HepG2 (cell line): ENCODE measurements at regions not wholly inside any gene's neighbourhood (a gene's known extent, or its start where the extent isn't known, plus 50 kb on each side); places are given as distances from the start of the nearest gene placed in this dataset.

Experiments
- ATAC-seq: fragments of 200-7000 bp; cut with Tn5 transposase; 3 replicates; pipeline ENCODE4 v1.9.1; 2020; ENCODE audit warnings: mild to moderate bottlenecking, moderate library complexity
- BruUV-seq: library from RNA; stranded (reverse); fragments of 400-500 nt; replicated peaks from 2 replicates; lab custom pipeline; 2021; lab: Mats Ljungman, UMichigan
- CTCF ChIA-PET: fragments of 300-600 bp; formaldehyde crosslinking; extraction: SDS; loops from one replicate; lab custom pipeline; 2021; ENCODE audit warnings: low total read pairs, inconsistent platforms, low intra/inter-chr PET ratio; lab: Yijun Ruan, JAX
- POLR2A ChIA-PET: fragments of 350-600 bp; sonication (Branson Sonifier 250); formaldehyde crosslinking; loops from one replicate; lab custom pipeline; 2020; ENCODE audit warnings: antibody characterized with exemption, inconsistent platforms; lab: Yijun Ruan, JAX
- DNase-seq: peaks from one replicate; pipeline ENCODE4 v3.0.0-alpha.2; 2015; ENCODE audit warnings: low spot score
- FAIRE-seq: peaks from 3 replicates; lab custom pipeline; 2011; peaks lifted over from hg19 to GRCh38; lab: Jason Lieb, UNC
- H2AFZ ChIP-seq: one replicate; pipeline ENCODE4 v1.6.1; 2011; ENCODE audit warnings: low read length, inconsistent platforms
- H3K27ac ChIP-seq: fragments of 300-600 bp; 3 replicates; pipeline ENCODE4 v1.8.0; 2011; ENCODE audit warnings: mixed run types, mild to moderate bottlenecking, mixed read lengths, low read length, inconsistent platforms; ENCODE audit not compliant: insufficient read depth; ENCODE audit errors: extremely low read length
- H3K27me3 ChIP-seq, 2 experiments: fragments of 200-600 bp in 1 of 2; 2 replicates in 1 of 2; 3 replicates in 1 of 2; pipeline versions ENCODE4 v1.6.0 to v1.8.0; 2011; ENCODE audit warnings: low read length in 2 of 2, mild to moderate bottlenecking in 2 of 2, moderate library complexity in 2 of 2, inconsistent platforms in 1 of 2; ENCODE audit not compliant: insufficient read depth in 2 of 2, control insufficient read depth in 1 of 2
- H3K36me3 ChIP-seq, 2 experiments: fragments of 200-600 bp in 1 of 2; replicated peaks in 1 of 2; 2 replicates in 1 of 2; 3 replicates in 1 of 2; pipeline versions ENCODE4 v1.5.1 to v1.8.0; 2011; ENCODE audit warnings: low read length in 2 of 2, inconsistent platforms in 1 of 2; ENCODE audit not compliant: insufficient read depth in 2 of 2, control insufficient read depth in 1 of 2
- H3K4me1 ChIP-seq: 2 replicates; pipeline ENCODE4 v1.5.1; 2012; ENCODE audit warnings: low read length, inconsistent platforms; ENCODE audit not compliant: insufficient read depth
- H3K4me2 ChIP-seq: 2 replicates; pipeline ENCODE4 v1.6.0; 2011; ENCODE audit warnings: low read depth, low read length, inconsistent platforms
- H3K4me3 ChIP-seq, 3 experiments: fragments of 200-600 bp in 1 of 3; sonication (generic), shearing (Covaris generic) in 1 of 3; replicated peaks in 1 of 3; 2 replicates each; pipeline ENCODE4 v1.5.1; 2011 to 2016; ENCODE audit warnings: low read length in 3 of 3, inconsistent platforms in 2 of 3, low read depth in 2 of 3, mild to moderate bottlenecking in 2 of 3, control low read depth in 1 of 3, mixed read lengths in 1 of 3; ENCODE audit not compliant: insufficient read depth in 1 of 3
- H3K79me2 ChIP-seq: one replicate; pipeline ENCODE4 v1.6.1; 2011; ENCODE audit warnings: low read length, inconsistent platforms; ENCODE audit not compliant: insufficient read depth
- H3K9ac ChIP-seq: 2 replicates; pipeline ENCODE4 v1.6.0; 2011; ENCODE audit warnings: mild to moderate bottlenecking, low read depth, low read length, inconsistent platforms; ENCODE audit not compliant: insufficient read depth
- H3K9me3 ChIP-seq: 2 replicates; pipeline ENCODE4 v1.5.1; 2012; ENCODE audit warnings: mild to moderate bottlenecking, low read length
- H4K20me1 ChIP-seq: 2 replicates; pipeline ENCODE4 v1.6.0; 2011; ENCODE audit warnings: inconsistent platforms, mild to moderate bottlenecking, low read length, moderate library complexity; ENCODE audit not compliant: insufficient read depth
- ISL2 ChIP-seq: sonication (generic); formaldehyde crosslinking; IDR thresholded peaks from 2 replicates; pipeline ENCODE4 v1.5.0; 2020; ENCODE audit warnings: missing genetic modification reagents
- NBN ChIP-seq: fragments of 450-650 bp; conservative IDR thresholded peaks from 2 replicates; pipeline ENCODE4 v1.6.1; 2017
- NFKBIZ ChIP-seq: IDR thresholded peaks from 2 replicates; pipeline ENCODE4 v1.6.1; 2018; ENCODE audit warnings: missing genetic modification reagents, missing compliant biosample characterization
- PAF1 ChIP-seq: IDR thresholded peaks from 2 replicates; pipeline ENCODE4 v1.6.1; 2016; ENCODE audit warnings: missing genetic modification reagents, missing compliant biosample characterization
- ZNF7 ChIP-seq: IDR thresholded peaks from 2 replicates; pipeline ENCODE4 v1.6.1; 2016; ENCODE audit warnings: missing biosample characterization, missing genetic modification reagents
- WGBS: methylation state at CpG from one replicate; pipeline ENCODE4 v1.1.6; 2017; ENCODE audit warnings: low lambda C conversion rate; 5-methylcytosine and 5-hydroxymethylcytosine counted together
- in situ Hi-C: cut with HindIII; loops from 2 replicates; pipeline ENCODE4 v1.10.0; 2017; ENCODE audit warnings: low pct_unique_long_range_greater_than_20kb; ENCODE audit not compliant: extremely low pct_ligation_motif_present
- intact Hi-C: fragments of 100-400 bp; cut with micrococcal nuclease; formaldehyde crosslinking; loops from one replicate; pipeline ENCODE4 v1.10.0; 2022; ENCODE audit not compliant: unreplicated experiment
- TF ChIP-seq, protein P1 (sequence below): sonication (generic); formaldehyde crosslinking; IDR thresholded peaks from 2 replicates; pipeline ENCODE4 v1.8.0; 2022; ENCODE audit warnings: missing genetic modification reagents, low read depth, mild to moderate bottlenecking, borderline replicate concordance
- TF ChIP-seq, protein P2 (sequence below): sonication (generic); formaldehyde crosslinking; IDR thresholded peaks from 2 replicates; pipeline ENCODE4 v1.5.0; 2020; ENCODE audit warnings: mild to moderate bottlenecking, missing genetic modification reagents

DNA sequence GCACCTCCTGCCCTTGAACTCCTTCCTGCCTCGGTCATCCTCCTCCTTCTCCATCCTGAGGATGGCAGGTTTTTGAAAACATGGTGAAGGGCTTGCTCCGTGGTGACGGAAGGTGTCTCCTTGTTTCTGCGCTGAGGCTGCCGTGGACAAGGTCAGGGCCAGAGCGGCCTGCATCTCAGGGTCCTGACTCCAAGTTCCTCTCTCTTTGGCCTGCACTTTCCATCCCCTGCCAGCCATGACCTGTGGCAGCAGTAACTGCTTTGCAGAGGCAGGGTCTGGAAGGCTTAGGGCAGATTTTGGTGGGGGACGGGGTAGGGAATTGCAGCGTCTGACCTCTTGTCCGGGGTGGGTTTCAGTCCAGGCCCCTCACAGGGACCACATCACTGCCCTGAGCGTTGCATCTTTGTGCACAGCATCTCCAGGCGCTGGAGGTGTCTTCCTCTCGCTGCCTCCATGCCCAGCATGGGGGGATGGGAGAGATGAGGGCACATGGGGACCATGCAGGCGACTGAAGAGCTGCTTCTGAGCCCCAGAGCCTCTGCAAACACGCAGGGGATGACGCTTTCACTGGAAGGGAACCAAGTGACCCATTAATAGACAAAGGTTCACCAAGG lies 216.8 kb downstream of the TEX29 start:
- Histone ChIP-seq H3K4me1 (no peaks in the 10 kb centered on the region), H3K9ac (no peak overlapping the region), H3K79me2 (no peaks in the 10 kb centered on the region), H3K9me3 (no peaks in the 10 kb centered on the region), H3K4me3 (no peak overlapping the region), H2AFZ (no peak overlapping the region), H3K36me3 (no peaks in the 10 kb centered on the region), H3K27ac (no peak overlapping the region), H4K20me1 (no peaks in the 10 kb centered on the region), H3K27me3 (peaks cover 1 to 72% of the 10 kb centered on the region in 2 experiments; a peak in 4 of 5 replicates), H3K4me2 (no peak overlapping the region)
- BruUV-seq = no TSS peak
- CTCF ChIA-PET = no interaction called here
- DNase-seq = no peak
- no peak for ATAC-seq
- 3% methylated on average over 11 of the region's 15 CpGs for WGBS
- POLR2A ChIA-PET = no interaction called here
- no peak for FAIRE-seq
- TF ChIP-seq NFKBIZ (CRISPR knock-in tag) (no peak), NBN (no peak), ISL2 (CRISPR knock-in tag) (no peak), PAF1 (CRISPR knock-in tag) (no peak), ZNF7 (no peak)
- TF ChIP-seq, protein P1, sequence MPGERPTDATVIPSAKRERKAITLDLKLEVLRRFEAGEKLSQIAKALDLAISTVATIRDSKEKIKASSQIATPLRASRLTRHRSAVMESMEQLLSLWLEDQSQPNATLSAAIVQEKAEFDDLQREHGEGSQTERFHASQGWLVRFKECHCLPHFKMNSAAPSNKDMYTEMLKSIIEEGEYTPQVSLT (CRISPR knock-in tag) = no peak
- TF ChIP-seq, protein P2, sequence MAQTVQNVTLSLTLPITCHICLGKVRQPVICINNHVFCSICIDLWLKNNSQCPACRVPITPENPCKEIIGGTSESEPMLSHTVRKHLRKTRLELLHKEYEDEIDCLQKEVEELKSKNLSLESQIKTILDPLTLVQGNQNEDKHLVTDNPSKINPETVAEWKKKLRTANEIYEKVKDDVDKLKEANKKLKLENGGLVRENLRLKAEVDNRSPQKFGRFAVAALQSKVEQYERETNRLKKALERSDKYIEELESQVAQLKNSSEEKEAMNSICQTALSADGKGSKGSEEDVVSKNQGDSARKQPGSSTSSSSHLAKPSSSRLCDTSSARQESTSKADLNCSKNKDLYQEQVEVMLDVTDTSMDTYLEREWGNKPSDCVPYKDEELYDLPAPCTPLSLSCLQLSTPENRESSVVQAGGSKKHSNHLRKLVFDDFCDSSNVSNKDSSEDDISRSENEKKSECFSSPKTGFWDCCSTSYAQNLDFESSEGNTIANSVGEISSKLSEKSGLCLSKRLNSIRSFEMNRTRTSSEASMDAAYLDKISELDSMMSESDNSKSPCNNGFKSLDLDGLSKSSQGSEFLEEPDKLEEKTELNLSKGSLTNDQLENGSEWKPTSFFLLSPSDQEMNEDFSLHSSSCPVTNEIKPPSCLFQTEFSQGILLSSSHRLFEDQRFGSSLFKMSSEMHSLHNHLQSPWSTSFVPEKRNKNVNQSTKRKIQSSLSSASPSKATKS = no peak
- intact Hi-C loops = no loop called here
- in situ Hi-C loops = no loop called here
